Breast epithelium (tissue), 3 donors: ENCODE measurements at regions not wholly inside any gene's neighbourhood (a gene's known extent, or its start where the extent isn't known, plus 50 kb on each side); places are given as distances from the start of the nearest gene placed in this dataset.

Experiments used
- POLR2AphosphoS5 ChIP-seq, 3 donors: sonication (generic); formaldehyde crosslinking; IDR thresholded peaks; one replicate each; pipeline ENCODE4 v1.6.1; 2017; ENCODE audit warnings: antibody characterized with exemption in 3 of 3
- TF ChIP-seq, protein P1 (sequence below), 3 donors: fragments of 450-650 bp; IDR thresholded peaks; one replicate each; pipeline ENCODE4 v1.5.1; 2016 to 2017; ENCODE audit warnings: antibody characterized with exemption in 3 of 3, mild to moderate bottlenecking in 3 of 3, moderate library complexity in 3 of 3

GRCh38 chr4:177008071-177008835, 215.5 kb upstream of the VEGFC start:
- TF ChIP-seq, protein P1, sequence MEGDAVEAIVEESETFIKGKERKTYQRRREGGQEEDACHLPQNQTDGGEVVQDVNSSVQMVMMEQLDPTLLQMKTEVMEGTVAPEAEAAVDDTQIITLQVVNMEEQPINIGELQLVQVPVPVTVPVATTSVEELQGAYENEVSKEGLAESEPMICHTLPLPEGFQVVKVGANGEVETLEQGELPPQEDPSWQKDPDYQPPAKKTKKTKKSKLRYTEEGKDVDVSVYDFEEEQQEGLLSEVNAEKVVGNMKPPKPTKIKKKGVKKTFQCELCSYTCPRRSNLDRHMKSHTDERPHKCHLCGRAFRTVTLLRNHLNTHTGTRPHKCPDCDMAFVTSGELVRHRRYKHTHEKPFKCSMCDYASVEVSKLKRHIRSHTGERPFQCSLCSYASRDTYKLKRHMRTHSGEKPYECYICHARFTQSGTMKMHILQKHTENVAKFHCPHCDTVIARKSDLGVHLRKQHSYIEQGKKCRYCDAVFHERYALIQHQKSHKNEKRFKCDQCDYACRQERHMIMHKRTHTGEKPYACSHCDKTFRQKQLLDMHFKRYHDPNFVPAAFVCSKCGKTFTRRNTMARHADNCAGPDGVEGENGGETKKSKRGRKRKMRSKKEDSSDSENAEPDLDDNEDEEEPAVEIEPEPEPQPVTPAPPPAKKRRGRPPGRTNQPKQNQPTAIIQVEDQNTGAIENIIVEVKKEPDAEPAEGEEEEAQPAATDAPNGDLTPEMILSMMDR (IDR thresholded peaks at IDR 0.05): no peak
- TF ChIP-seq POLR2AphosphoS5 (IDR thresholded peaks at IDR 0.05): no peak
